Fibroblast of the aortic adventitia (primary cell): ENCODE measurements at regions not wholly inside any gene's neighbourhood (a gene's known extent, or its start where the extent isn't known, plus 50 kb on each side); places are given as distances from the start of the nearest gene placed in this dataset.

Experiments used
- DNase-seq: peaks from one replicate; pipeline ENCODE4 v3.0.0-alpha.2; 2010; ENCODE audit warnings: low read depth
- H3K4me3 ChIP-seq: 2 replicates; pipeline ENCODE4 v1.5.1; 2011; ENCODE audit warnings: low read depth, mild to moderate bottlenecking, control low read depth, low read length, moderate library complexity
- CTCF ChIP-seq: IDR thresholded peaks from 2 replicates; pipeline ENCODE4 v1.5.1; 2011; ENCODE audit warnings: mild to moderate bottlenecking, low read length, control low read depth, inconsistent platforms; ENCODE audit not compliant: insufficient read depth

GRCh38 chr4:141849367-141849766 lies 213.0 kb downstream of the IL15 start:
- DNase-seq: no peak
- H3K4me3 ChIP-seq: no peak overlapping the region
- TF ChIP-seq CTCF: no peak

- no peak overlapping the region for H3K4me3 ChIP-seq
- TF ChIP-seq CTCF: no peak
- DNase-seq: peak; percentile 7
These were observed 213.4 kb downstream of the IL15 start for GRCh38 chr4:141849778-141850177.

- TF ChIP-seq CTCF: no peak
- no peak overlapping the region for H3K4me3 ChIP-seq
- DNase-seq: peak; percentile 6
These were observed 215.0 kb downstream of the IL15 start for GRCh38 chr4:141851246-141851891.

DNA sequence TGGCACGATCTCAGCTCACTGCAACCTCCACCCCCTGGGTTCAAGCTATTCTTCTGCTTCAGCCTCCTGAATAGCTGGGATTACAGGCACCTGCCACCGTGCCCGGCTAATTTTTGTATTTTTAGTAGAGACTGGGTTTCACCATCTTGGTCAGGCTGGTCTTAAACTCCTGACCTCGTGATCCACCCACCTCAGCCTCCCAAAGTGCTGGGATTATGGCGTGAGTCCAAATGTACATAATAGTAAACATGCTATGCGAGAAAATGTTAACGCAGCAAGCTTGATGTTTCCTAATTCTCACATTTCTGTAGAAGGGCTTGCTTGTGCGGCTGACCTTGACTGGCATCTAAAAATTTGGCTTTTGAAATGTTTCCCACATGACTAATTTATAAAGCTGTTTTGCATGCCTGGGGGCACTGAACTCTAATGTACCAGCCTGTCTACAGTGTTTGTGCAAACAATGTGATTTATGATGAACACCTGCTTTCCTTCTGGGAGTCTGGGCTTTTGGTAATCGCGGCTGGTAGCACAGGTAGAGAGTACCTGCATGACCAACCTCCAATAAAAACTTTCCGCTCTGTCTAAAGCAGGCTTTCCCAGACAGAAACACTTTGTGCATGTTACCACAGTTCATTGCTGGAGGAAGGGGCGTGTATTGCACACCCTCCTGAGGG lies 216.8 kb downstream of the IL15 start:
- DNase-seq: no peak
- no peak overlapping the region for H3K4me3 ChIP-seq
- TF ChIP-seq CTCF: no peak

DNA sequence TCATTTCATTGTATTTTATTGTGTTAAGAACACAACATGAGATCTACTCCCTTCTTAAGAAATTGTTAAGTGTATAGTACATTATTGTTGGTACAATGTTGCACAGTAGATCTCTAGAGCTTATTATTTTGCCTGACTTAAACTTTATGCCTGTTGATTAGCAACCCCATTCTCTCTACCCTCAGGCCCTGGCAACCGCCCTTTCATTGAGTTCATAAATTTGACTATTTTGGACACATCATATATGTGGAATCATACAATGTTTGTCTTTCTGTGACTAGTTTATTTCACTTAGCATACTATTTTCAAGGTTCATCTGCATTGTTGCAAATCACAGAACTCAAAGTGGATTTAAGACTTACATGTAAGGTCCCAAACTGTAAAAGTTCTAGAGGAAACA lies 222.1 kb downstream of the IL15 start:
- TF ChIP-seq CTCF: no peak
- no peak overlapping the region for H3K4me3 ChIP-seq
- no peak for DNase-seq

DNA sequence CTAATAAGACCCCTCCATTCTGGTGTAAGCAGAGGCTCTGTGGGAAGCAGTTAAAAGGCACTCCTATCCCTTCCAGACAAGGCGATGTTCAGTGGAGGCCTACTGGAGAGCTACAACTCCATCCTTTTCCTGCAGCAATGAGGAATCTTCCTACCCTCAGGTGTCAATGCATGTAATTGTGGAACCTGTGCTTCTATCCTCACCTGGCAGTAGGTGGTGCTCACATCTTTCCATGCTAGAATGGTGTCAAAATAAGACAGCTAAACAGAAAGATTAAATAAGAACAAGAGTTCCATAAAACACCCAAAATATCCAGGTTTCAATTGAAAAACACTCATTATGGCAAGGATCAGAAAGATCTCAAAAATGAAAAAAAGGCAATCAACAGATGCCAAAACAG lies 224.6 kb downstream of the IL15 start:
- TF ChIP-seq CTCF: no peak

DNA sequence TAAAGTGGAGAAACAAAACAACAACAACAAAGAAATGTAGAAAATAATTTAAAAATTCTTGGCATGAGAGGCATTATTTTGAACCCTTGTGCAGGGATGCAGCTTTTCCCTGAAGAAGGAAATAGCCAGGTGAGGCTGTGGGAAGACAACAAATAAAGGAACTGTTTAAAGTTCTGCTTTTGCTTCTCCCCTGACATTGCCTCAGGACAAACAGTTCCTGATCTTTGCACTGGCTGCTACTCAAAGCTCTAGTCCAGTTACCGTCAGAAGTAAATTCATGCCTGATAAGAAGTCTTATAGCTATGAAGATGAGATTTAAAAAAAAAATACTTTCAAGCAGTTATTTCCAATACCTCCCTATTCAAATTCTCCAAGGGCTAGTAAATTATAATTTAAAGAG lies 233.8 kb downstream of the IL15 start:
- H3K4me3 ChIP-seq: no peak overlapping the region
- no peak for TF ChIP-seq CTCF
- no peak for DNase-seq

More for the DNA sequence above, 224.6 kb downstream of the IL15 start:
- DNase-seq: no peak
- H3K4me3 ChIP-seq: no peak overlapping the region
